HEK293T (cell line): ENCODE measurements at regions not wholly inside any gene's neighbourhood (a gene's known extent, or its start where the extent isn't known, plus 50 kb on each side); places are given as distances from the start of the nearest gene placed in this dataset.

Experiments used
- ARNT ChIP-seq: fragments of 450-650 bp; IDR thresholded peaks from 2 replicates; pipeline ENCODE4 v1.6.1; 2017; ENCODE audit warnings: mild to moderate bottlenecking
- BHLHE40 ChIP-seq: fragments of 450-650 bp; IDR thresholded peaks from 2 replicates; pipeline ENCODE4 v1.6.1; 2016; ENCODE audit warnings: mild to moderate bottlenecking, moderate library complexity, borderline replicate concordance
- CTBP1 ChIP-seq: fragments of 450-650 bp; IDR thresholded peaks from 2 replicates; pipeline ENCODE4 v1.6.1; 2016; ENCODE audit warnings: borderline replicate concordance
- ELF4 ChIP-seq: fragments of 450-650 bp; IDR thresholded peaks from 2 replicates; pipeline ENCODE4 v1.6.1; 2017; ENCODE audit warnings: antibody characterized with exemption
- FOXA1 ChIP-seq: fragments of 450-650 bp; IDR thresholded peaks from 2 replicates; pipeline ENCODE4 v1.6.1; 2016; ENCODE audit warnings: mild to moderate bottlenecking
- FOXK2 ChIP-seq: fragments of 450-650 bp; IDR thresholded peaks from 2 replicates; pipeline ENCODE4 v1.6.1; 2016; ENCODE audit warnings: mild to moderate bottlenecking
- FOXM1 ChIP-seq: fragments of 450-650 bp; IDR thresholded peaks from 2 replicates; pipeline ENCODE4 v1.6.1; 2017; ENCODE audit warnings: mild to moderate bottlenecking, borderline replicate concordance
- HDGF ChIP-seq: fragments of 450-650 bp; IDR thresholded peaks from 2 replicates; pipeline ENCODE4 v1.6.1; 2017; ENCODE audit warnings: antibody characterized with exemption, borderline replicate concordance
- NFRKB ChIP-seq: fragments of 450-650 bp; IDR thresholded peaks from 2 replicates; pipeline ENCODE4 v1.6.1; 2016; ENCODE audit warnings: mild to moderate bottlenecking, moderate library complexity
- PKNOX1 ChIP-seq: fragments of 450-650 bp; IDR thresholded peaks from 2 replicates; pipeline ENCODE4 v1.6.1; 2016
- SP1 ChIP-seq: fragments of 450-650 bp; IDR thresholded peaks from 2 replicates; pipeline ENCODE4 v1.6.1; 2017
- SUZ12 ChIP-seq: fragments of 450-650 bp; IDR thresholded peaks from 2 replicates; pipeline ENCODE4 v1.6.1; 2016; ENCODE audit warnings: mild to moderate bottlenecking
- TARDBP ChIP-seq: fragments of 450-650 bp; IDR thresholded peaks from 2 replicates; pipeline ENCODE4 v1.6.1; 2016
- ZNF384 ChIP-seq: fragments of 450-650 bp; IDR thresholded peaks from 2 replicates; pipeline ENCODE4 v1.6.1; 2016

- TF ChIP-seq ZNF384 (no peak), TARDBP (no peak), FOXA1 (no peak), SP1 (no peak), NFRKB (no peak), SUZ12 (no peak), CTBP1 (no peak), PKNOX1 (no peak), BHLHE40 (no peak), FOXK2 (no peak), ELF4 (no peak), ARNT (no peak), FOXM1 (no peak), HDGF (no peak)
Measured at GRCh38 chr3:72188536-72188935, 403.6 kb upstream of the PROK2 start.
